Tibial nerve (tissue), 3 donors: ENCODE measurements at regions not wholly inside any gene's neighbourhood (a gene's known extent, or its start where the extent isn't known, plus 50 kb on each side); places are given as distances from the start of the nearest gene placed in this dataset.

Experiments used
- CTCF ChIP-seq, 5 experiments: fragments of 200-600 bp in 3 of 5; fragments of 450-650 bp in 2 of 5; sonication (generic) in 3 of 5; IDR thresholded peaks; one replicate each; pipeline ENCODE4 v1.5.1; 2016 to 2019; ENCODE audit warnings: antibody characterized with exemption in 5 of 5, mild to moderate bottlenecking in 3 of 5, moderate library complexity in 2 of 5
- POLR2A ChIP-seq, 2 donors: fragments of 450-650 bp; IDR thresholded peaks; one replicate each; pipeline ENCODE4 v1.6.1; 2017; ENCODE audit warnings: antibody characterized with exemption in 2 of 2, mild to moderate bottlenecking in 2 of 2, moderate library complexity in 2 of 2

GRCh38 chr6:9702914-9703313 is 712.0 kb downstream of the TFAP2A start:
- TF ChIP-seq CTCF (IDR thresholded peaks at IDR 0.05) (no peak), POLR2A (IDR thresholded peaks at IDR 0.05) (no peak)
